K562 (cell line): ENCODE measurements at regions not wholly inside any gene's neighbourhood (a gene's known extent, or its start where the extent isn't known, plus 50 kb on each side); places are given as distances from the start of the nearest gene placed in this dataset.

Experiments used
- ATAC-seq: fragments of 200-7000 bp; cut with Tn5 transposase; 3 replicates; pipeline ENCODE4 v1.9.1; 2020; ENCODE audit warnings: moderate library complexity
- BruUV-seq: library from RNA; stranded (reverse); fragments of 400-500 nt; replicated peaks from 2 replicates; lab custom pipeline; 2021; lab: Mats Ljungman, UMichigan
- CTCF ChIA-PET: fragments of 300-600 bp; formaldehyde crosslinking; extraction: SDS; loops from one replicate; lab custom pipeline; 2021; ENCODE audit warnings: low intra/inter-chr PET ratio; lab: Yijun Ruan, JAX
- POLR2A ChIA-PET: fragments of 300-600, 350-650 bp; sonication (Branson Sonifier 250); formaldehyde crosslinking; extraction: SDS; loops from one replicate; lab custom pipeline; 2021; ENCODE audit warnings: antibody characterized with exemption, inconsistent platforms; lab: Yijun Ruan, JAX
- DNase-seq, 4 experiments: peaks; one replicate each; pipeline versions ENCODE4 v3.0.0 to v3.0.0-alpha.2; 2011 to 2018; ENCODE audit warnings: low spot score in 3 of 4, mixed read lengths in 3 of 4; ENCODE audit errors: extremely low read depth in 1 of 4
- FAIRE-seq: peaks from 2 replicates; lab custom pipeline; 2011; peaks lifted over from hg19 to GRCh38; lab: Jason Lieb, UNC
- H2AFZ ChIP-seq: 2 replicates; pipeline ENCODE4 v1.6.0; 2011; ENCODE audit warnings: low read depth, low read length, control low read depth, inconsistent platforms
- H3K27ac ChIP-seq: fragments of 200-600 bp; 3 replicates; pipeline ENCODE4 v1.8.0; 2011; ENCODE audit warnings: low read depth, mild to moderate bottlenecking, control low read depth, inconsistent platforms, low read length, moderate library complexity, mixed read lengths; ENCODE audit errors: extremely low read depth
- H3K27me3 ChIP-seq, 2 experiments: fragments of 300-600 bp in 1 of 2; 2 replicates in 1 of 2; 3 replicates in 1 of 2; pipeline versions ENCODE4 v1.6.0 to v1.8.0; 2011; ENCODE audit warnings: inconsistent platforms in 2 of 2, low read length in 2 of 2, mild to moderate bottlenecking in 1 of 2, mixed read lengths in 1 of 2, moderate library complexity in 1 of 2; ENCODE audit not compliant: control insufficient read depth in 2 of 2, insufficient read depth in 2 of 2
- H3K36me3 ChIP-seq: fragments of 300-600 bp; 3 replicates; pipeline ENCODE4 v1.8.0; 2011; ENCODE audit warnings: mild to moderate bottlenecking, low read length, inconsistent platforms; ENCODE audit not compliant: control insufficient read depth, insufficient read depth
- H3K4me1 ChIP-seq, 2 experiments: fragments of 200-600 bp in 1 of 2; replicated peaks in 1 of 2; 2 replicates in 1 of 2; 3 replicates in 1 of 2; pipeline versions ENCODE4 v1.5.1 to v1.8.0; 2011; ENCODE audit warnings: inconsistent platforms in 2 of 2, low read length in 2 of 2, mild to moderate bottlenecking in 1 of 2, mixed read lengths in 1 of 2, moderate library complexity in 1 of 2; ENCODE audit not compliant: control insufficient read depth in 2 of 2, insufficient read depth in 2 of 2
- H3K4me2 ChIP-seq: 2 replicates; pipeline ENCODE4 v1.6.1; 2011; ENCODE audit warnings: low read length, control low read depth, inconsistent platforms, mixed read lengths; ENCODE audit not compliant: insufficient read depth
- H3K4me3 ChIP-seq: fragments of 200-600 bp; sonication (generic), shearing (Covaris generic); 2 replicates; pipeline ENCODE4 v1.5.1; 2016; ENCODE audit warnings: control low read depth, inconsistent platforms
- H3K79me2 ChIP-seq: fragments of 200-600 bp; 3 replicates; pipeline ENCODE4 v1.8.0; 2011; ENCODE audit warnings: low read length, inconsistent platforms; ENCODE audit not compliant: control insufficient read depth, insufficient read depth
- H3K9ac ChIP-seq, 2 experiments: 2 replicates each; pipeline versions ENCODE4 v1.6.0 to v1.6.1; 2011; ENCODE audit warnings: low read depth in 2 of 2, low read length in 2 of 2, control low read depth in 1 of 2, inconsistent platforms in 1 of 2, mild to moderate bottlenecking in 1 of 2, mixed read lengths in 1 of 2; ENCODE audit not compliant: insufficient read depth in 1 of 2
- H3K9me1 ChIP-seq: one replicate; pipeline ENCODE4 v1.6.0; 2011; ENCODE audit warnings: inconsistent platforms, mild to moderate bottlenecking, low read length, moderate library complexity; ENCODE audit not compliant: control insufficient read depth, insufficient read depth
- H3K9me3 ChIP-seq: replicated peaks from 2 replicates; pipeline ENCODE4 v1.5.1; 2011; ENCODE audit warnings: low read depth, low read length, inconsistent platforms; ENCODE audit not compliant: control insufficient read depth, insufficient read depth
- H4K20me1 ChIP-seq: replicated peaks from 2 replicates; pipeline ENCODE4 v1.6.1; 2011; ENCODE audit warnings: low read length, inconsistent platforms, mixed read lengths; ENCODE audit not compliant: control insufficient read depth, insufficient read depth
- EZH2 ChIP-seq: IDR thresholded peaks from 2 replicates; pipeline ENCODE4 v1.6.1; 2012; ENCODE audit warnings: low read depth, mild to moderate bottlenecking, inconsistent platforms, low read length, borderline replicate concordance
- MBD1 ChIP-seq: fragments of 250-450 bp; sonication (Bioruptor Pico); IDR thresholded peaks from 2 replicates; pipeline ENCODE4 v1.8.0; 2022; ENCODE audit warnings: inconsistent platforms
- SMARCA5 ChIP-seq: fragments of 450-650 bp; IDR thresholded peaks from 2 replicates; pipeline ENCODE4 v1.6.1; 2016
- SRF ChIP-seq, 2 experiments: fragments of 250-450, 450-650 bp in 1 of 2; sonication (Bioruptor Pico) in 1 of 2; sonication (generic) in 1 of 2; formaldehyde crosslinking; IDR thresholded peaks; 2 replicates each; pipeline versions ENCODE4 v1.5.0 to v1.5.1; 2020 to 2022; ENCODE audit warnings: mild to moderate bottlenecking in 1 of 2, missing genetic modification reagents in 1 of 2
- ZBTB33 ChIP-seq: sonication (generic); formaldehyde crosslinking; IDR thresholded peaks from 2 replicates; pipeline ENCODE4 v1.8.1; 2023; ENCODE audit warnings: mild to moderate bottlenecking, missing genetic modification reagents
- ZNF232 ChIP-seq: sonication (generic); formaldehyde crosslinking; IDR thresholded peaks from 2 replicates; pipeline ENCODE4 v1.8.0; 2022; ENCODE audit warnings: mild to moderate bottlenecking, missing genetic modification reagents
- WGBS: fragments of 100-300 bp; shearing (Covaris generic); methylation state at CpG from one replicate; pipeline ENCODE4 v1.1.6; 2016; ENCODE audit warnings: low coverage, mixed read lengths; ENCODE audit not compliant: insufficient coverage; ENCODE audit errors: missing lambda C conversion rate; 5-methylcytosine and 5-hydroxymethylcytosine counted together
- in situ Hi-C: fragments of 300-500 bp; cut with MboI; formaldehyde crosslinking; loops from 4 replicates; pipeline ENCODE4 v1.15.0; 2018; ENCODE audit warnings: inconsistent platforms, mixed read lengths
- intact Hi-C: fragments of 100-400 bp; cut with micrococcal nuclease; formaldehyde crosslinking; loops from 2 replicates; pipeline ENCODE4 v1.14.2; 2022

GRCh38 chr5:117559005-117559844 lies 984.6 kb upstream of the SEMA6A start:
- Histone ChIP-seq H2AFZ (no peak overlapping the region), H3K9me1 (no peaks in the 10 kb centered on the region), H4K20me1 (no peaks in the 10 kb centered on the region), H3K27me3 (no peaks in the 10 kb centered on the region), H3K36me3 (no peaks in the 10 kb centered on the region), H3K4me1 (no peaks in the 10 kb centered on the region), H3K9me3 (no peaks in the 10 kb centered on the region; the same call in 1 of the 2 replicates), H3K79me2 (no peaks in the 10 kb centered on the region), H3K4me2 (no peak overlapping the region), H3K27ac (no peak overlapping the region), H3K9ac (no peak overlapping the region)
- POLR2A ChIA-PET, result no interaction called here
- FAIRE-seq (no peak), DNase-seq (no peak)
- CTCF ChIA-PET, result no interaction called here
- intact Hi-C loops, result no loop called here
- in situ Hi-C loops, result no loop called here
- no TSS peak for BruUV-seq
- no peak for TF ChIP-seq MBD1
- no peak for TF ChIP-seq EZH2
- TF ChIP-seq SMARCA5, result no peak
- no peak for TF ChIP-seq ZNF232 (CRISPR knock-in tag)
- TF ChIP-seq SRF (CRISPR knock-in tag; IDR thresholded peaks at IDR 0.05), result no peak
- no peak for TF ChIP-seq ZBTB33 (CRISPR knock-in tag)
- TF ChIP-seq, all 486 proteins: peak for 0
- H3K4me3 ChIP-seq, result no peak overlapping the region
- ATAC-seq, result no peak
- WGBS, result 0% methylated on average over 3 of the region's 3 CpGs
